ENCODE measurements at regions not wholly inside any gene's neighbourhood (a gene's known extent, or its start where the extent isn't known, plus 50 kb on each side); places are given as distances from the start of the nearest gene placed in this dataset.

DNA sequence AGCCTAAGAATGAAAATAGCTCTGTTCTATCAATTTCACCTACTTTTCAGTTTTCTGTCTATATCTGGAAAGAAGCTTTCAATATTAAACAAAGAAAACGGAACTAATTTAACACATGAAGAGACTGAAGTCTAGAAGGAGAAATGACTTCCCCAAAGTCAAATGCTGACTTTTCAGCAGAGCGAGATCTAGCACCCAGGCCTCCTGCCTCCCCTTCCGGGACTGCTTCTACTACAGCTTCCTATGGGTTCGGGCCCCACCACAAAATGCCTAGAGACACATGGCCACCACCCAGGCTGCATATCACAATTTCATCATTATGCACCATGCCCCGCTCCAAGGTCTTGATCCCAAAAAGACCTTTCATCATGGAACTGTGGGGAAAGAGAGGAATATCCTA, 104.5 kb downstream of the SST start:
- TF ChIP-seq, protein P1, sequence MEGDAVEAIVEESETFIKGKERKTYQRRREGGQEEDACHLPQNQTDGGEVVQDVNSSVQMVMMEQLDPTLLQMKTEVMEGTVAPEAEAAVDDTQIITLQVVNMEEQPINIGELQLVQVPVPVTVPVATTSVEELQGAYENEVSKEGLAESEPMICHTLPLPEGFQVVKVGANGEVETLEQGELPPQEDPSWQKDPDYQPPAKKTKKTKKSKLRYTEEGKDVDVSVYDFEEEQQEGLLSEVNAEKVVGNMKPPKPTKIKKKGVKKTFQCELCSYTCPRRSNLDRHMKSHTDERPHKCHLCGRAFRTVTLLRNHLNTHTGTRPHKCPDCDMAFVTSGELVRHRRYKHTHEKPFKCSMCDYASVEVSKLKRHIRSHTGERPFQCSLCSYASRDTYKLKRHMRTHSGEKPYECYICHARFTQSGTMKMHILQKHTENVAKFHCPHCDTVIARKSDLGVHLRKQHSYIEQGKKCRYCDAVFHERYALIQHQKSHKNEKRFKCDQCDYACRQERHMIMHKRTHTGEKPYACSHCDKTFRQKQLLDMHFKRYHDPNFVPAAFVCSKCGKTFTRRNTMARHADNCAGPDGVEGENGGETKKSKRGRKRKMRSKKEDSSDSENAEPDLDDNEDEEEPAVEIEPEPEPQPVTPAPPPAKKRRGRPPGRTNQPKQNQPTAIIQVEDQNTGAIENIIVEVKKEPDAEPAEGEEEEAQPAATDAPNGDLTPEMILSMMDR (conservative IDR thresholded peaks at IDR 0.05; ENCODE audit: low read depth in 2 of 2), result no peak
- TF ChIP-seq POLR2AphosphoS5 (IDR thresholded peaks at IDR 0.05; ENCODE audit: low read depth), result no peak
- TF ChIP-seq ZNF114 (CRISPR knock-in tag; IDR thresholded peaks at IDR 0.05), result no peak
- no peak for TF ChIP-seq EZH2 (IDR thresholded peaks at IDR 0.05; ENCODE audit: low read depth, unreplicated experiment)
- no peak for TF ChIP-seq EZH2phosphoT487 (IDR thresholded peaks at IDR 0.05; ENCODE audit: unreplicated experiment)
- TF ChIP-seq JUNB (IDR thresholded peaks at IDR 0.05; ENCODE audit: unreplicated experiment), result no peak
- TF ChIP-seq, protein P2, sequence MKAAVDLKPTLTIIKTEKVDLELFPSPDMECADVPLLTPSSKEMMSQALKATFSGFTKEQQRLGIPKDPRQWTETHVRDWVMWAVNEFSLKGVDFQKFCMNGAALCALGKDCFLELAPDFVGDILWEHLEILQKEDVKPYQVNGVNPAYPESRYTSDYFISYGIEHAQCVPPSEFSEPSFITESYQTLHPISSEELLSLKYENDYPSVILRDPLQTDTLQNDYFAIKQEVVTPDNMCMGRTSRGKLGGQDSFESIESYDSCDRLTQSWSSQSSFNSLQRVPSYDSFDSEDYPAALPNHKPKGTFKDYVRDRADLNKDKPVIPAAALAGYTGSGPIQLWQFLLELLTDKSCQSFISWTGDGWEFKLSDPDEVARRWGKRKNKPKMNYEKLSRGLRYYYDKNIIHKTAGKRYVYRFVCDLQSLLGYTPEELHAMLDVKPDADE (IDR thresholded peaks at IDR 0.05), result no peak
- TF ChIP-seq, protein P3, sequence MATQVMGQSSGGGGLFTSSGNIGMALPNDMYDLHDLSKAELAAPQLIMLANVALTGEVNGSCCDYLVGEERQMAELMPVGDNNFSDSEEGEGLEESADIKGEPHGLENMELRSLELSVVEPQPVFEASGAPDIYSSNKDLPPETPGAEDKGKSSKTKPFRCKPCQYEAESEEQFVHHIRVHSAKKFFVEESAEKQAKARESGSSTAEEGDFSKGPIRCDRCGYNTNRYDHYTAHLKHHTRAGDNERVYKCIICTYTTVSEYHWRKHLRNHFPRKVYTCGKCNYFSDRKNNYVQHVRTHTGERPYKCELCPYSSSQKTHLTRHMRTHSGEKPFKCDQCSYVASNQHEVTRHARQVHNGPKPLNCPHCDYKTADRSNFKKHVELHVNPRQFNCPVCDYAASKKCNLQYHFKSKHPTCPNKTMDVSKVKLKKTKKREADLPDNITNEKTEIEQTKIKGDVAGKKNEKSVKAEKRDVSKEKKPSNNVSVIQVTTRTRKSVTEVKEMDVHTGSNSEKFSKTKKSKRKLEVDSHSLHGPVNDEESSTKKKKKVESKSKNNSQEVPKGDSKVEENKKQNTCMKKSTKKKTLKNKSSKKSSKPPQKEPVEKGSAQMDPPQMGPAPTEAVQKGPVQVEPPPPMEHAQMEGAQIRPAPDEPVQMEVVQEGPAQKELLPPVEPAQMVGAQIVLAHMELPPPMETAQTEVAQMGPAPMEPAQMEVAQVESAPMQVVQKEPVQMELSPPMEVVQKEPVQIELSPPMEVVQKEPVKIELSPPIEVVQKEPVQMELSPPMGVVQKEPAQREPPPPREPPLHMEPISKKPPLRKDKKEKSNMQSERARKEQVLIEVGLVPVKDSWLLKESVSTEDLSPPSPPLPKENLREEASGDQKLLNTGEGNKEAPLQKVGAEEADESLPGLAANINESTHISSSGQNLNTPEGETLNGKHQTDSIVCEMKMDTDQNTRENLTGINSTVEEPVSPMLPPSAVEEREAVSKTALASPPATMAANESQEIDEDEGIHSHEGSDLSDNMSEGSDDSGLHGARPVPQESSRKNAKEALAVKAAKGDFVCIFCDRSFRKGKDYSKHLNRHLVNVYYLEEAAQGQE (IDR thresholded peaks at IDR 0.05; ENCODE audit: unreplicated experiment), result no peak
- TF ChIP-seq CREB1 (CRISPR knock-in tag; IDR thresholded peaks at IDR 0.05; ENCODE audit: low read depth), result no peak
- no peak for TF ChIP-seq ZNF331 (CRISPR knock-in tag; IDR thresholded peaks at IDR 0.05; ENCODE audit: low read depth)
- no peak for TF ChIP-seq NANOG (IDR thresholded peaks at IDR 0.05; ENCODE audit: borderline replicate concordance)
- no peak for TF ChIP-seq STAT1 (IDR thresholded peaks at IDR 0.05; ENCODE audit: unreplicated experiment)

All from GM23338 (cell line).